Testis (tissue), 2 donors: ENCODE measurements at regions not wholly inside any gene's neighbourhood (a gene's known extent, or its start where the extent isn't known, plus 50 kb on each side); places are given as distances from the start of the nearest gene placed in this dataset.

Source experiments
- POLR2A ChIP-seq: fragments of 450-650 bp; IDR thresholded peaks from one replicate; pipeline ENCODE4 v1.6.1; 2017; ENCODE audit warnings: antibody characterized with exemption, mild to moderate bottlenecking, moderate library complexity
- TF ChIP-seq, protein P1 (sequence below), 3 experiments: fragments of 450-650 bp in 2 of 3; fragments of 200-600 bp in 1 of 3; sonication (generic) in 1 of 3; IDR thresholded peaks; one replicate each; pipeline ENCODE4 v1.5.1; 2016 to 2019; ENCODE audit warnings: antibody characterized with exemption in 3 of 3, mild to moderate bottlenecking in 2 of 3, moderate library complexity in 1 of 3

GRCh38 chr2:120660771-120661459, 74.8 kb upstream of the GLI2 start:
- TF ChIP-seq, protein P1, sequence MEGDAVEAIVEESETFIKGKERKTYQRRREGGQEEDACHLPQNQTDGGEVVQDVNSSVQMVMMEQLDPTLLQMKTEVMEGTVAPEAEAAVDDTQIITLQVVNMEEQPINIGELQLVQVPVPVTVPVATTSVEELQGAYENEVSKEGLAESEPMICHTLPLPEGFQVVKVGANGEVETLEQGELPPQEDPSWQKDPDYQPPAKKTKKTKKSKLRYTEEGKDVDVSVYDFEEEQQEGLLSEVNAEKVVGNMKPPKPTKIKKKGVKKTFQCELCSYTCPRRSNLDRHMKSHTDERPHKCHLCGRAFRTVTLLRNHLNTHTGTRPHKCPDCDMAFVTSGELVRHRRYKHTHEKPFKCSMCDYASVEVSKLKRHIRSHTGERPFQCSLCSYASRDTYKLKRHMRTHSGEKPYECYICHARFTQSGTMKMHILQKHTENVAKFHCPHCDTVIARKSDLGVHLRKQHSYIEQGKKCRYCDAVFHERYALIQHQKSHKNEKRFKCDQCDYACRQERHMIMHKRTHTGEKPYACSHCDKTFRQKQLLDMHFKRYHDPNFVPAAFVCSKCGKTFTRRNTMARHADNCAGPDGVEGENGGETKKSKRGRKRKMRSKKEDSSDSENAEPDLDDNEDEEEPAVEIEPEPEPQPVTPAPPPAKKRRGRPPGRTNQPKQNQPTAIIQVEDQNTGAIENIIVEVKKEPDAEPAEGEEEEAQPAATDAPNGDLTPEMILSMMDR (IDR thresholded peaks at IDR 0.05), result no peak
- TF ChIP-seq POLR2A, result no peak
